ENCODE measurements at regions not wholly inside any gene's neighbourhood (a gene's known extent, or its start where the extent isn't known, plus 50 kb on each side); places are given as distances from the start of the nearest gene placed in this dataset.

DNA sequence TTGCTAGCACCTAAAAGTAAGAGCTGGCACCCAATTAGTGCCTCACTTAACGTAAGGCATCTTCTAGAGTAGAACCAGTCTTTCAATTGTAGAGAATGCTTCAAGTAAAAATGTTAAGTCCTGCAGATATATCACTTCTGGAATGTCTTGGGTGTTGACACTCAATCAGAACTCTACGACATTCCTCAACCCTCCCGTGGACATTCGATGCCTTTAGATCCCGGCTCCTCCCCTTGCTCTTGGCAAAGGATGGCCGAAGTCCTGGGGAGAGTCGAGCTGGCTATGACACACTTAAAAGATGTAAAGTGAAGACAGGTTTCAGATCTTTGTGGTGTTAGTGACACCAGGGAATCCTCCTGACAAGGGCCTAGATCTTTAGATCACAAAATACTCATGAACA, 87.5 kb upstream of the ERCC6L2 start:
- H4K91ac ChIP-seq (ENCODE audit: insufficient read length, low read depth, low read length), result no peak overlapping the region
- H3K4me3 Mint-ChIP-seq, result no peak overlapping the region
- H2BK120ac ChIP-seq (ENCODE audit: low read depth, low read length, poor library complexity, severe bottlenecking), result no peak overlapping the region
- no peak overlapping the region for H2BK20ac ChIP-seq (ENCODE audit: low read depth, low read length, poor library complexity, severe bottlenecking)
- H2AK5ac ChIP-seq (ENCODE audit: insufficient read length, low read length), result no peak overlapping the region
- peaks cover 3% of the 10 kb centered on the region; the same call in 1 of the 2 replicates for H3K4me1 ChIP-seq (ENCODE audit: insufficient read depth, low read length)
- no peak overlapping the region for H3K56ac ChIP-seq (ENCODE audit: insufficient read length, low read depth, low read length)
- no peaks in the 10 kb centered on the region for H3K9me3 ChIP-seq (ENCODE audit: control insufficient read depth, low read depth, low read length)
- no peak overlapping the region for H2BK5ac ChIP-seq (ENCODE audit: insufficient read length, low read length)
- H3K27ac Mint-ChIP-seq, result no peak overlapping the region
- no peaks in the 10 kb centered on the region for H3K79me1 ChIP-seq (ENCODE audit: insufficient read depth, low read depth, low read length, poor library complexity, severe bottlenecking)
- no peaks in the 10 kb centered on the region for H3K23me2 ChIP-seq (ENCODE audit: insufficient read length, low read depth, low read length, poor library complexity, severe bottlenecking)
- H2BK12ac ChIP-seq (ENCODE audit: insufficient read length, low read depth, low read length), result no peak overlapping the region
- no CpG with 5 or more reads among the region's 7 CpGs for WGBS (ENCODE audit: extremely low coverage, insufficient read length, low lambda C conversion rate)
- no peak overlapping the region for H2AFZ ChIP-seq (ENCODE audit: low read length)
- H3K14ac ChIP-seq (ENCODE audit: insufficient read depth, low read length), result no peak overlapping the region
- H3K27ac ChIP-seq (ENCODE audit: insufficient read length, low read depth, low read length), result no peak overlapping the region
- H3K79me2 ChIP-seq (ENCODE audit: insufficient read depth, low read length), result no peaks in the 10 kb centered on the region
- no peak overlapping the region for H3T11ph ChIP-seq (ENCODE audit: low read length)
- H3K27me3 Mint-ChIP-seq (ENCODE audit: low read depth), result peaks cover 3% of the 10 kb centered on the region; the same call in 1 of the 2 replicates
- H3K4me1 Mint-ChIP-seq, result peaks cover 25 to 26% of the 10 kb centered on the region in 2 experiments
- no peak for DNase-seq
- H3K4ac ChIP-seq (ENCODE audit: low read depth, low read length), result no peak overlapping the region
- no peak overlapping the region for H3K18ac ChIP-seq (ENCODE audit: insufficient read length, low read depth, low read length)
- H3K23ac ChIP-seq (ENCODE audit: insufficient read length, low read depth, low read length), result no peak overlapping the region
- H3K9ac ChIP-seq (ENCODE audit: extremely low read depth, insufficient read length, low read length), result no peak overlapping the region
- no peak overlapping the region for H4K5ac ChIP-seq (ENCODE audit: insufficient read length, low read depth, low read length)
- H3K36me3 Mint-ChIP-seq (ENCODE audit: insufficient read depth in 1 of 3, low read depth in 3 of 3), result no peaks in the 10 kb centered on the region
- no peak overlapping the region for H2BK15ac ChIP-seq (ENCODE audit: low read depth, low read length)
- no peak overlapping the region for H3K4me2 ChIP-seq (ENCODE audit: insufficient read depth, insufficient read length, low read length)
- H3K9me3 Mint-ChIP-seq, result no peaks in the 10 kb centered on the region
- H4K8ac ChIP-seq (replicated peaks; ENCODE audit: insufficient read length, low read depth, low read length), result no peak overlapping the region
- TF ChIP-seq, protein P1, sequence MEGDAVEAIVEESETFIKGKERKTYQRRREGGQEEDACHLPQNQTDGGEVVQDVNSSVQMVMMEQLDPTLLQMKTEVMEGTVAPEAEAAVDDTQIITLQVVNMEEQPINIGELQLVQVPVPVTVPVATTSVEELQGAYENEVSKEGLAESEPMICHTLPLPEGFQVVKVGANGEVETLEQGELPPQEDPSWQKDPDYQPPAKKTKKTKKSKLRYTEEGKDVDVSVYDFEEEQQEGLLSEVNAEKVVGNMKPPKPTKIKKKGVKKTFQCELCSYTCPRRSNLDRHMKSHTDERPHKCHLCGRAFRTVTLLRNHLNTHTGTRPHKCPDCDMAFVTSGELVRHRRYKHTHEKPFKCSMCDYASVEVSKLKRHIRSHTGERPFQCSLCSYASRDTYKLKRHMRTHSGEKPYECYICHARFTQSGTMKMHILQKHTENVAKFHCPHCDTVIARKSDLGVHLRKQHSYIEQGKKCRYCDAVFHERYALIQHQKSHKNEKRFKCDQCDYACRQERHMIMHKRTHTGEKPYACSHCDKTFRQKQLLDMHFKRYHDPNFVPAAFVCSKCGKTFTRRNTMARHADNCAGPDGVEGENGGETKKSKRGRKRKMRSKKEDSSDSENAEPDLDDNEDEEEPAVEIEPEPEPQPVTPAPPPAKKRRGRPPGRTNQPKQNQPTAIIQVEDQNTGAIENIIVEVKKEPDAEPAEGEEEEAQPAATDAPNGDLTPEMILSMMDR (conservative IDR thresholded peaks at IDR 0.05), result no peak
- no peaks in the 10 kb centered on the region for H3K27me3 ChIP-seq (ENCODE audit: insufficient read depth, low read length)
- no peaks in the 10 kb centered on the region for H4K20me1 ChIP-seq (ENCODE audit: control insufficient read depth, insufficient read depth, insufficient read length)

Data from H9 (cell line).